Neural cell (in vitro differentiated cells): ENCODE measurements at regions not wholly inside any gene's neighbourhood (a gene's known extent, or its start where the extent isn't known, plus 50 kb on each side); places are given as distances from the start of the nearest gene placed in this dataset.

Experiments used
- EP300 ChIP-seq: fragments of 450-650 bp; conservative IDR thresholded peaks from 2 replicates; pipeline ENCODE4 v1.6.1; 2014; ENCODE audit warnings: antibody characterized with exemption, mild to moderate bottlenecking, moderate library complexity; ENCODE audit not compliant: poor library complexity, severe bottlenecking
- EZH2 ChIP-seq: fragments of 200-600, 300-800 bp; shearing (Covaris generic), sonication (generic); IDR thresholded peaks from 2 replicates; pipeline ENCODE4 v1.6.1; 2014; ENCODE audit warnings: antibody characterized with exemption, low read length, borderline replicate concordance, mild to moderate bottlenecking; ENCODE audit not compliant: insufficient read depth, poor library complexity, severe bottlenecking
- POLR2AphosphoS5 ChIP-seq: IDR thresholded peaks from 2 replicates; pipeline ENCODE4 v1.6.1; 2012
- RAD21 ChIP-seq: fragments of 450-650 bp; conservative IDR thresholded peaks from 2 replicates; pipeline ENCODE4 v1.6.1; 2014; ENCODE audit warnings: antibody characterized with exemption, mild to moderate bottlenecking, moderate library complexity
- TAF1 ChIP-seq: IDR thresholded peaks from 2 replicates; pipeline ENCODE4 v1.6.1; 2012; ENCODE audit warnings: low read depth
- TF ChIP-seq, protein P1 (sequence below): fragments of 450-650 bp; IDR thresholded peaks from 2 replicates; pipeline ENCODE4 v1.5.1; 2014; ENCODE audit warnings: antibody characterized with exemption, mild to moderate bottlenecking, moderate library complexity; ENCODE audit not compliant: poor library complexity, severe bottlenecking

DNA sequence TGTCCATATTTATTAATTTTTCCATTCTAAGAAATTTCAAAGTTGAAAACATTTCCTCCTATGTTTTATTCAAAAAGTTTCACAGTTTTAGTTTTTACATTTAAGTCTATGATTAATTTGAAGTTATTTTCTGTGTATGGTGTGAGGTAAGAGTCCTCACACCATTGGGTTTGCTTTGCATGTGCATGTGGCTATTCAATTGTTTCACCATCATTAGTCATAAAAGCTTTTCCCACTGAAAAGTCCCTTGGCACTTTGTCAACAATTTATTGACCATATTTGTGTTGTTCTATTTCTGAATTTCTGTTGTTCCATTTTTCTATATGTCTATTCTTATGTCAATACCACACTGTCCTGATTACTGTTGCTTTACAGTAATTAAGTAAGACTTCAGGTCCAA, 186.5 kb downstream of the KIF18A start:
- TF ChIP-seq, protein P1, sequence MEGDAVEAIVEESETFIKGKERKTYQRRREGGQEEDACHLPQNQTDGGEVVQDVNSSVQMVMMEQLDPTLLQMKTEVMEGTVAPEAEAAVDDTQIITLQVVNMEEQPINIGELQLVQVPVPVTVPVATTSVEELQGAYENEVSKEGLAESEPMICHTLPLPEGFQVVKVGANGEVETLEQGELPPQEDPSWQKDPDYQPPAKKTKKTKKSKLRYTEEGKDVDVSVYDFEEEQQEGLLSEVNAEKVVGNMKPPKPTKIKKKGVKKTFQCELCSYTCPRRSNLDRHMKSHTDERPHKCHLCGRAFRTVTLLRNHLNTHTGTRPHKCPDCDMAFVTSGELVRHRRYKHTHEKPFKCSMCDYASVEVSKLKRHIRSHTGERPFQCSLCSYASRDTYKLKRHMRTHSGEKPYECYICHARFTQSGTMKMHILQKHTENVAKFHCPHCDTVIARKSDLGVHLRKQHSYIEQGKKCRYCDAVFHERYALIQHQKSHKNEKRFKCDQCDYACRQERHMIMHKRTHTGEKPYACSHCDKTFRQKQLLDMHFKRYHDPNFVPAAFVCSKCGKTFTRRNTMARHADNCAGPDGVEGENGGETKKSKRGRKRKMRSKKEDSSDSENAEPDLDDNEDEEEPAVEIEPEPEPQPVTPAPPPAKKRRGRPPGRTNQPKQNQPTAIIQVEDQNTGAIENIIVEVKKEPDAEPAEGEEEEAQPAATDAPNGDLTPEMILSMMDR: no peak
- no peak for TF ChIP-seq TAF1
- no peak for TF ChIP-seq EP300
- TF ChIP-seq EZH2: no peak
- no peak for TF ChIP-seq POLR2AphosphoS5
- TF ChIP-seq RAD21: no peak
